Neural cell (in vitro differentiated cells): ENCODE measurements at regions not wholly inside any gene's neighbourhood (a gene's known extent, or its start where the extent isn't known, plus 50 kb on each side); places are given as distances from the start of the nearest gene placed in this dataset.

Experiments used
- H2AFZ ChIP-seq: fragments of 200-600, 300-800 bp; sonication (generic), shearing (Covaris generic); 2 replicates; pipeline ENCODE4 v1.6.0; 2014; ENCODE audit warnings: low read depth, mild to moderate bottlenecking, antibody characterized with exemption, low read length, moderate library complexity
- H3F3A ChIP-seq: fragments of 200-600 bp; shearing (Covaris generic); 2 replicates; pipeline ENCODE4 v1.6.1; 2016; ENCODE audit warnings: mild to moderate bottlenecking, moderate library complexity, mixed read lengths, antibody characterized with exemption, low read length; ENCODE audit not compliant: insufficient read depth, poor library complexity, severe bottlenecking
- H3K27ac ChIP-seq: fragments of 200-600, 300-800 bp; sonication (generic), shearing (Covaris generic); 2 replicates; pipeline ENCODE4 v1.5.1; 2014; ENCODE audit warnings: mild to moderate bottlenecking, low read length, moderate library complexity
- H3K27me3 ChIP-seq: fragments of 300-800, 200-600 bp; sonication (generic), shearing (Covaris generic); 2 replicates; pipeline ENCODE4 v1.6.0; 2014; ENCODE audit warnings: mild to moderate bottlenecking, low read depth, low read length, moderate library complexity; ENCODE audit not compliant: insufficient read depth
- H3K36me3 ChIP-seq: fragments of 300-800, 200-600 bp; sonication (generic), shearing (Covaris generic); 2 replicates; pipeline ENCODE4 v1.5.1; 2014; ENCODE audit warnings: mild to moderate bottlenecking, antibody characterized with exemption, low read length, moderate library complexity; ENCODE audit not compliant: insufficient read depth
- H3K4me2 ChIP-seq: fragments of 300-800, 200-600 bp; sonication (generic), shearing (Covaris generic); 2 replicates; pipeline ENCODE4 v1.6.0; 2014; ENCODE audit warnings: mild to moderate bottlenecking, low read length
- H3K4me3 ChIP-seq: fragments of 300-800, 200-600 bp; sonication (generic), shearing (Covaris generic); 2 replicates; pipeline ENCODE4 v1.5.1; 2014; ENCODE audit warnings: mild to moderate bottlenecking, low read length, moderate library complexity
- H3K79me2 ChIP-seq: fragments of 200-600 bp; shearing (Covaris generic); replicated peaks from 2 replicates; pipeline ENCODE4 v1.6.0; 2014; ENCODE audit warnings: mild to moderate bottlenecking, low read length, moderate library complexity; ENCODE audit not compliant: insufficient read depth
- H3K9ac ChIP-seq: fragments of 300-800, 200-600 bp; sonication (generic), shearing (Covaris generic); 2 replicates; pipeline ENCODE4 v1.6.1; 2016; ENCODE audit warnings: mild to moderate bottlenecking, low read length, mixed read lengths
- H3K9me2 ChIP-seq: fragments of 200-600 bp; shearing (Covaris generic); 2 replicates; pipeline ENCODE4 v1.6.1; 2016; ENCODE audit warnings: mild to moderate bottlenecking, low read length, mixed read lengths; ENCODE audit not compliant: insufficient read depth
- H3K9me3 ChIP-seq: fragments of 200-600, 300-800 bp; sonication (generic), shearing (Covaris generic); 2 replicates; pipeline ENCODE4 v1.6.1; 2016; ENCODE audit warnings: mild to moderate bottlenecking, mixed run types, low read length, moderate library complexity, mixed read lengths
- H4K20me1 ChIP-seq: fragments of 200-600 bp; shearing (Covaris generic); 2 replicates; pipeline ENCODE4 v1.6.1; 2016; ENCODE audit warnings: mild to moderate bottlenecking, mixed run types; ENCODE audit not compliant: insufficient read depth
- EP300 ChIP-seq: fragments of 450-650 bp; conservative IDR thresholded peaks from 2 replicates; pipeline ENCODE4 v1.6.1; 2014; ENCODE audit warnings: antibody characterized with exemption, mild to moderate bottlenecking, moderate library complexity; ENCODE audit not compliant: poor library complexity, severe bottlenecking
- EZH2 ChIP-seq: fragments of 200-600, 300-800 bp; shearing (Covaris generic), sonication (generic); IDR thresholded peaks from 2 replicates; pipeline ENCODE4 v1.6.1; 2014; ENCODE audit warnings: antibody characterized with exemption, low read length, borderline replicate concordance, mild to moderate bottlenecking; ENCODE audit not compliant: insufficient read depth, poor library complexity, severe bottlenecking
- MXI1 ChIP-seq: fragments of 450-650 bp; conservative IDR thresholded peaks from 2 replicates; pipeline ENCODE4 v1.6.1; 2014; ENCODE audit warnings: antibody characterized with exemption, mild to moderate bottlenecking; ENCODE audit not compliant: poor library complexity, severe bottlenecking
- POLR2AphosphoS5 ChIP-seq: IDR thresholded peaks from 2 replicates; pipeline ENCODE4 v1.6.1; 2012
- RAD21 ChIP-seq: fragments of 450-650 bp; conservative IDR thresholded peaks from 2 replicates; pipeline ENCODE4 v1.6.1; 2014; ENCODE audit warnings: antibody characterized with exemption, mild to moderate bottlenecking, moderate library complexity
- SMC3 ChIP-seq: fragments of 450-650 bp; conservative IDR thresholded peaks from 2 replicates; pipeline ENCODE4 v1.6.1; 2014; ENCODE audit warnings: antibody characterized with exemption, mild to moderate bottlenecking, moderate library complexity; ENCODE audit not compliant: poor library complexity
- TAF1 ChIP-seq: IDR thresholded peaks from 2 replicates; pipeline ENCODE4 v1.6.1; 2012; ENCODE audit warnings: low read depth
- small RNA-seq, 3 experiments: library from RNA; depleted of rRNA; stranded (forward); fragments of <200 nt; gene quantifications; one replicate each; pipeline ENCODE3, GENCODE V24; 2012
- TF ChIP-seq, protein P1 (sequence below): IDR thresholded peaks from 2 replicates; pipeline ENCODE4 v1.6.1; 2012; ENCODE audit warnings: borderline replicate concordance
- TF ChIP-seq, protein P2 (sequence below): fragments of 450-650 bp; IDR thresholded peaks from 2 replicates; pipeline ENCODE4 v1.5.1; 2014; ENCODE audit warnings: antibody characterized with exemption, mild to moderate bottlenecking, moderate library complexity; ENCODE audit not compliant: poor library complexity, severe bottlenecking

DNA sequence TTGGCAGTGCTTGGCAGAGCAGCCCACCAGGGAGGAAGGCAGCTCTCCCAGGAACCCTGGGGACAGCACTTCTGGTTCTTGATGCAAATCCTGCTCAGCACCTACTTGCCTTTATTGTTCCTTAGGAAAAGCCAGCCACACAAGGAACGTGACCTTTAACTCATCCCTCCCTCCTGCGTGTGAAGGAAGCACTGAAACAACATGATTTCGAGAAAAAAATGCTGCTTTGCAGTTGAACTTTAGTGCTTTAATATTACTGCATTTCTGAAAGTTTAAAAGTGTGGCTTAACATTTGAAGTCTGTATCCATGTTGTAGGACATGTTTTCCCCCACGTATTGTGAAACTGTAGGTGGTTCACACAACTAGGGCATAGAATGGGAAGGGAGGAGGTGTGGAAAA is 50.4 kb upstream of the CTNNB1 start:
- Histone ChIP-seq H3K36me3 (no peaks in the 10 kb centered on the region), H2AFZ (no peak overlapping the region), H3K9me3 (no peaks in the 10 kb centered on the region), H3K4me2 (no peak overlapping the region), H3K27me3 (no peaks in the 10 kb centered on the region), H3K4me3 (no peak overlapping the region), H3F3A (no peaks in the 10 kb centered on the region), H3K9me2 (no peaks in the 10 kb centered on the region), H3K27ac (no peak overlapping the region), H4K20me1 (no peaks in the 10 kb centered on the region), H3K9ac (no peak overlapping the region), H3K79me2 (no peaks in the 10 kb centered on the region)
- no peak for TF ChIP-seq TAF1
- TF ChIP-seq EZH2, result no peak
- no peak for TF ChIP-seq MXI1
- TF ChIP-seq, protein P1, sequence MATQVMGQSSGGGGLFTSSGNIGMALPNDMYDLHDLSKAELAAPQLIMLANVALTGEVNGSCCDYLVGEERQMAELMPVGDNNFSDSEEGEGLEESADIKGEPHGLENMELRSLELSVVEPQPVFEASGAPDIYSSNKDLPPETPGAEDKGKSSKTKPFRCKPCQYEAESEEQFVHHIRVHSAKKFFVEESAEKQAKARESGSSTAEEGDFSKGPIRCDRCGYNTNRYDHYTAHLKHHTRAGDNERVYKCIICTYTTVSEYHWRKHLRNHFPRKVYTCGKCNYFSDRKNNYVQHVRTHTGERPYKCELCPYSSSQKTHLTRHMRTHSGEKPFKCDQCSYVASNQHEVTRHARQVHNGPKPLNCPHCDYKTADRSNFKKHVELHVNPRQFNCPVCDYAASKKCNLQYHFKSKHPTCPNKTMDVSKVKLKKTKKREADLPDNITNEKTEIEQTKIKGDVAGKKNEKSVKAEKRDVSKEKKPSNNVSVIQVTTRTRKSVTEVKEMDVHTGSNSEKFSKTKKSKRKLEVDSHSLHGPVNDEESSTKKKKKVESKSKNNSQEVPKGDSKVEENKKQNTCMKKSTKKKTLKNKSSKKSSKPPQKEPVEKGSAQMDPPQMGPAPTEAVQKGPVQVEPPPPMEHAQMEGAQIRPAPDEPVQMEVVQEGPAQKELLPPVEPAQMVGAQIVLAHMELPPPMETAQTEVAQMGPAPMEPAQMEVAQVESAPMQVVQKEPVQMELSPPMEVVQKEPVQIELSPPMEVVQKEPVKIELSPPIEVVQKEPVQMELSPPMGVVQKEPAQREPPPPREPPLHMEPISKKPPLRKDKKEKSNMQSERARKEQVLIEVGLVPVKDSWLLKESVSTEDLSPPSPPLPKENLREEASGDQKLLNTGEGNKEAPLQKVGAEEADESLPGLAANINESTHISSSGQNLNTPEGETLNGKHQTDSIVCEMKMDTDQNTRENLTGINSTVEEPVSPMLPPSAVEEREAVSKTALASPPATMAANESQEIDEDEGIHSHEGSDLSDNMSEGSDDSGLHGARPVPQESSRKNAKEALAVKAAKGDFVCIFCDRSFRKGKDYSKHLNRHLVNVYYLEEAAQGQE, result no peak
- TF ChIP-seq RAD21, result no peak
- TF ChIP-seq, protein P2, sequence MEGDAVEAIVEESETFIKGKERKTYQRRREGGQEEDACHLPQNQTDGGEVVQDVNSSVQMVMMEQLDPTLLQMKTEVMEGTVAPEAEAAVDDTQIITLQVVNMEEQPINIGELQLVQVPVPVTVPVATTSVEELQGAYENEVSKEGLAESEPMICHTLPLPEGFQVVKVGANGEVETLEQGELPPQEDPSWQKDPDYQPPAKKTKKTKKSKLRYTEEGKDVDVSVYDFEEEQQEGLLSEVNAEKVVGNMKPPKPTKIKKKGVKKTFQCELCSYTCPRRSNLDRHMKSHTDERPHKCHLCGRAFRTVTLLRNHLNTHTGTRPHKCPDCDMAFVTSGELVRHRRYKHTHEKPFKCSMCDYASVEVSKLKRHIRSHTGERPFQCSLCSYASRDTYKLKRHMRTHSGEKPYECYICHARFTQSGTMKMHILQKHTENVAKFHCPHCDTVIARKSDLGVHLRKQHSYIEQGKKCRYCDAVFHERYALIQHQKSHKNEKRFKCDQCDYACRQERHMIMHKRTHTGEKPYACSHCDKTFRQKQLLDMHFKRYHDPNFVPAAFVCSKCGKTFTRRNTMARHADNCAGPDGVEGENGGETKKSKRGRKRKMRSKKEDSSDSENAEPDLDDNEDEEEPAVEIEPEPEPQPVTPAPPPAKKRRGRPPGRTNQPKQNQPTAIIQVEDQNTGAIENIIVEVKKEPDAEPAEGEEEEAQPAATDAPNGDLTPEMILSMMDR, result no peak
- TF ChIP-seq EP300, result no peak
- no peak for TF ChIP-seq POLR2AphosphoS5
- TF ChIP-seq SMC3, result no peak

Small RNAs in the stretch of these regions (small RNA-seq; reads per million reads assigned to genes)
- gene AC099560.2, result 0 reads per million in 3 experiments
- gene HMGN2P24, result 0 reads per million in 3 experiments
